HCT116 (cell line): ENCODE measurements at regions not wholly inside any gene's neighbourhood (a gene's known extent, or its start where the extent isn't known, plus 50 kb on each side); places are given as distances from the start of the nearest gene placed in this dataset.

Source experiments
- ATAC-seq: fragments of 200-7000 bp; cut with Tn5 transposase; 2 replicates; pipeline ENCODE4 v1.9.1; 2020; ENCODE audit warnings: mild to moderate bottlenecking, moderate library complexity
- BruUV-seq: library from RNA; stranded (reverse); fragments of 400-500 nt; replicated peaks from 2 replicates; lab custom pipeline; 2021; lab: Mats Ljungman, UMichigan
- CTCF ChIA-PET: fragments of 300-600 bp; sonication (Branson Sonifier 250); formaldehyde crosslinking; loops from one replicate; lab custom pipeline; 2021; ENCODE audit warnings: antibody characterized with exemption; lab: Charles Lee
- POLR2A ChIA-PET: fragments of 300-600, 350-600 bp; sonication (Branson Sonifier 250); formaldehyde crosslinking; loops from one replicate; lab custom pipeline; 2021; ENCODE audit warnings: antibody characterized with exemption; lab: Charles Lee
- RAD21 ChIA-PET, 2 experiments: fragments of 300-600 bp; sonication (Branson Sonifier 250); formaldehyde crosslinking; loops; one replicate each; lab custom pipeline; 2023; ENCODE audit warnings: low total read pairs in 2 of 2; ENCODE audit not compliant: uncharacterized antibody in 2 of 2, unreplicated experiment in 2 of 2, low non-redundant PET in 1 of 2; lab: Charles Lee
- DNase-seq: peaks from one replicate; pipeline ENCODE4 v3.0.0-alpha.2; 2010; ENCODE audit warnings: low read depth, low spot score
- H2AFZ ChIP-seq: fragments of 200-600 bp; shearing (Covaris generic), sonication (generic); 2 replicates; pipeline ENCODE4 v1.6.1; 2017; ENCODE audit warnings: low read depth, mixed run types, mixed read lengths, antibody characterized with exemption, low read length; ENCODE audit not compliant: poor library complexity, severe bottlenecking
- H3K27ac ChIP-seq: 2 replicates; pipeline ENCODE4 v1.5.1; 2012; ENCODE audit warnings: low read depth, low read length
- H3K27me3 ChIP-seq: fragments of 200-600 bp; sonication (generic); 2 replicates; pipeline ENCODE4 v1.6.1; 2016; ENCODE audit warnings: mixed run types, low read length, mixed read lengths; ENCODE audit not compliant: insufficient read depth
- H3K36me3 ChIP-seq, 2 experiments: fragments of 200-500 bp in 1 of 2; fragments of 200-600 bp in 1 of 2; sonication (Bioruptor generic) in 1 of 2; sonication (generic) in 1 of 2; 2 replicates each; pipeline versions ENCODE4 v1.5.1 to v1.6.1; 2014 to 2016; ENCODE audit warnings: low read length in 2 of 2, inconsistent platforms in 1 of 2, mixed read lengths in 1 of 2, mixed run types in 1 of 2; ENCODE audit not compliant: insufficient read depth in 2 of 2, control insufficient read depth in 1 of 2
- H3K4me1 ChIP-seq, 2 experiments: fragments of 200-600 bp in 1 of 2; sonication (generic) in 1 of 2; 2 replicates each; pipeline versions ENCODE4 v1.5.1 to v1.6.1; 2012 to 2017; ENCODE audit warnings: low read length in 2 of 2, inconsistent platforms in 1 of 2, mild to moderate bottlenecking in 1 of 2, mixed read lengths in 1 of 2, mixed run types in 1 of 2, moderate library complexity in 1 of 2; ENCODE audit not compliant: insufficient read depth in 2 of 2, control insufficient read depth in 1 of 2
- H3K4me2 ChIP-seq: fragments of 200-600 bp; sonication (generic); 2 replicates; pipeline ENCODE4 v1.6.1; 2017; ENCODE audit warnings: mixed run types, low read length, mixed read lengths
- H3K4me3 ChIP-seq, 2 experiments: fragments of 200-600 bp in 1 of 2; sonication (generic) in 1 of 2; replicated peaks in 1 of 2; 2 replicates each; pipeline ENCODE4 v1.5.1; 2011 to 2016; ENCODE audit warnings: low read length in 2 of 2, control low read depth in 1 of 2, low read depth in 1 of 2, mild to moderate bottlenecking in 1 of 2, mixed read lengths in 1 of 2, mixed run types in 1 of 2
- H3K79me2 ChIP-seq: fragments of 200-600 bp; sonication (generic); 2 replicates; pipeline ENCODE4 v1.6.1; 2017; ENCODE audit warnings: mild to moderate bottlenecking, mixed run types, low read length, moderate library complexity, mixed read lengths; ENCODE audit not compliant: insufficient read depth
- H3K9ac ChIP-seq: fragments of 200-600 bp; sonication (generic); 2 replicates; pipeline ENCODE4 v1.6.1; 2016; ENCODE audit warnings: low read length, mixed read lengths
- H3K9me2 ChIP-seq: fragments of 200-600 bp; sonication (generic), shearing (Covaris generic); 2 replicates; pipeline ENCODE4 v1.6.1; 2017; ENCODE audit warnings: mixed run types, mild to moderate bottlenecking, moderate library complexity; ENCODE audit not compliant: insufficient read depth
- H3K9me3 ChIP-seq, 2 experiments: fragments of 200-500 bp in 1 of 2; fragments of 200-600 bp in 1 of 2; sonication (Bioruptor generic) in 1 of 2; sonication (generic) in 1 of 2; 2 replicates each; pipeline ENCODE4 v1.6.1; 2014 to 2017; ENCODE audit warnings: low read length in 2 of 2, mixed read lengths in 2 of 2, inconsistent platforms in 1 of 2, low read depth in 1 of 2, mild to moderate bottlenecking in 1 of 2, mixed run types in 1 of 2, moderate library complexity in 1 of 2; ENCODE audit not compliant: control insufficient read depth in 1 of 2, insufficient read depth in 1 of 2
- H4K20me1 ChIP-seq: fragments of 200-600 bp; sonication (generic), shearing (Covaris generic); 2 replicates; pipeline ENCODE4 v1.6.1; 2017; ENCODE audit warnings: mixed run types, mild to moderate bottlenecking, moderate library complexity; ENCODE audit not compliant: insufficient read depth
- CEBPB ChIP-seq: IDR thresholded peaks from 2 replicates; pipeline ENCODE4 v1.6.1; 2012; ENCODE audit warnings: low read depth
- EZH2phosphoT487 ChIP-seq: fragments of 200-600 bp; IDR thresholded peaks from 2 replicates; pipeline ENCODE4 v1.6.1; 2018; ENCODE audit warnings: antibody characterized with exemption, borderline replicate concordance
- POLR2A ChIP-seq: IDR thresholded peaks from 2 replicates; pipeline ENCODE4 v1.7.0; 2011; ENCODE audit warnings: borderline replicate concordance; ENCODE audit not compliant: insufficient read depth, insufficient read length; ENCODE audit errors: extremely low read depth
- SIN3A ChIP-seq: IDR thresholded peaks from 2 replicates; pipeline ENCODE4 v1.6.1; 2012; ENCODE audit warnings: low read depth
- SP1 ChIP-seq: IDR thresholded peaks from 2 replicates; pipeline ENCODE4 v1.6.1; 2012; ENCODE audit warnings: low read depth
- TCF7L2 ChIP-seq: IDR thresholded peaks from 2 replicates; pipeline ENCODE4 v1.7.0; 2011; ENCODE audit warnings: borderline replicate concordance, inconsistent platforms; ENCODE audit not compliant: insufficient read depth, insufficient read length; ENCODE audit errors: extremely low read depth
- intact Hi-C: fragments of 100-400 bp; cut with micrococcal nuclease; formaldehyde crosslinking; loops from 2 replicates; pipeline ENCODE4 v1.10.0; 2022
- TF ChIP-seq, protein P1 (sequence below): IDR thresholded peaks from 2 replicates; pipeline ENCODE4 v1.6.1; 2011; ENCODE audit warnings: mild to moderate bottlenecking, low read length, moderate library complexity; ENCODE audit not compliant: insufficient replicate concordance; ENCODE audit errors: extremely low read depth
- TF ChIP-seq, protein P2 (sequence below), 3 experiments: fragments of 200-600 bp in 1 of 3; sonication (generic) in 1 of 3; IDR thresholded peaks in 2 of 3; conservative IDR thresholded peaks in 1 of 3; 2 replicates each; pipeline ENCODE4 v1.5.1; 2012 to 2017; ENCODE audit warnings: low read depth in 2 of 3, low read length in 2 of 3, antibody characterized with exemption in 1 of 3, borderline replicate concordance in 1 of 3, control low read depth in 1 of 3, mild to moderate bottlenecking in 1 of 3, mixed read lengths in 1 of 3, mixed run types in 1 of 3, moderate library complexity in 1 of 3; ENCODE audit not compliant: insufficient read depth in 1 of 3

DNA sequence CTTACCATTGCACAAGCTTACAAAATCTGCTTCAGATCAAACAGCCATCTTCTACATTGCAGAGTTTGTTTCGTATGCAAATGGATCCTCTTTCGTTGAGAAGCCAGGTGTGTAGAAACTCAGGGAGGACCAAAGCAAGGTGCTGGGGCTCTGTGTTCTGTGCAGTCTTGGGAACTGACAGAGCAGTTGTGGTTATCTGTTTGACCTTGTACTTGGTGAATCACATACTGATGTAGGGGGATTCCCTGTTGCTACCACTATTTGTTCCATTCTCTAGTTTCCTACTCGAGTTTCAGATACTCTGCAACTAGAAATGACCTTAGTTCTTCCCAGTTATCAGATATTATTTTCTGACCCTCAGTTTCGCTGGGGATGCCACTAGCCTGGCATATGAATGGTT, 95.2 kb upstream of the CLDN10 start:
- Histone ChIP-seq H3K36me3 (no peaks in the 10 kb centered on the region), H3K9ac (no peak overlapping the region), H3K4me3 (no peak overlapping the region), H3K9me2 (no peaks in the 10 kb centered on the region), H3K4me2 (no peak overlapping the region), H3K79me2 (no peaks in the 10 kb centered on the region), H3K27me3 (no peaks in the 10 kb centered on the region), H3K9me3 (no peaks in the 10 kb centered on the region), H2AFZ (no peak overlapping the region), H3K4me1 (no peaks in the 10 kb centered on the region), H3K27ac (no peak overlapping the region), H4K20me1 (no peaks in the 10 kb centered on the region)
- ATAC-seq (no peak), DNase-seq (no peak)
- intact Hi-C loops, result no loop called here
- BruUV-seq, result no TSS peak
- ChIA-PET RAD21 (no interaction called here), CTCF (no interaction called here), POLR2A (no interaction called here)
- no peak for TF ChIP-seq CEBPB
- TF ChIP-seq SIN3A, result no peak
- TF ChIP-seq TCF7L2, result no peak
- TF ChIP-seq, protein P1, sequence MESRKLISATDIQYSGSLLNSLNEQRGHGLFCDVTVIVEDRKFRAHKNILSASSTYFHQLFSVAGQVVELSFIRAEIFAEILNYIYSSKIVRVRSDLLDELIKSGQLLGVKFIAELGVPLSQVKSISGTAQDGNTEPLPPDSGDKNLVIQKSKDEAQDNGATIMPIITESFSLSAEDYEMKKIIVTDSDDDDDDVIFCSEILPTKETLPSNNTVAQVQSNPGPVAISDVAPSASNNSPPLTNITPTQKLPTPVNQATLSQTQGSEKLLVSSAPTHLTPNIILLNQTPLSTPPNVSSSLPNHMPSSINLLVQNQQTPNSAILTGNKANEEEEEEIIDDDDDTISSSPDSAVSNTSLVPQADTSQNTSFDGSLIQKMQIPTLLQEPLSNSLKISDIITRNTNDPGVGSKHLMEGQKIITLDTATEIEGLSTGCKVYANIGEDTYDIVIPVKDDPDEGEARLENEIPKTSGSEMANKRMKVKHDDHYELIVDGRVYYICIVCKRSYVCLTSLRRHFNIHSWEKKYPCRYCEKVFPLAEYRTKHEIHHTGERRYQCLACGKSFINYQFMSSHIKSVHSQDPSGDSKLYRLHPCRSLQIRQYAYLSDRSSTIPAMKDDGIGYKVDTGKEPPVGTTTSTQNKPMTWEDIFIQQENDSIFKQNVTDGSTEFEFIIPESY, result no peak
- TF ChIP-seq SP1, result no peak
- TF ChIP-seq, protein P2, sequence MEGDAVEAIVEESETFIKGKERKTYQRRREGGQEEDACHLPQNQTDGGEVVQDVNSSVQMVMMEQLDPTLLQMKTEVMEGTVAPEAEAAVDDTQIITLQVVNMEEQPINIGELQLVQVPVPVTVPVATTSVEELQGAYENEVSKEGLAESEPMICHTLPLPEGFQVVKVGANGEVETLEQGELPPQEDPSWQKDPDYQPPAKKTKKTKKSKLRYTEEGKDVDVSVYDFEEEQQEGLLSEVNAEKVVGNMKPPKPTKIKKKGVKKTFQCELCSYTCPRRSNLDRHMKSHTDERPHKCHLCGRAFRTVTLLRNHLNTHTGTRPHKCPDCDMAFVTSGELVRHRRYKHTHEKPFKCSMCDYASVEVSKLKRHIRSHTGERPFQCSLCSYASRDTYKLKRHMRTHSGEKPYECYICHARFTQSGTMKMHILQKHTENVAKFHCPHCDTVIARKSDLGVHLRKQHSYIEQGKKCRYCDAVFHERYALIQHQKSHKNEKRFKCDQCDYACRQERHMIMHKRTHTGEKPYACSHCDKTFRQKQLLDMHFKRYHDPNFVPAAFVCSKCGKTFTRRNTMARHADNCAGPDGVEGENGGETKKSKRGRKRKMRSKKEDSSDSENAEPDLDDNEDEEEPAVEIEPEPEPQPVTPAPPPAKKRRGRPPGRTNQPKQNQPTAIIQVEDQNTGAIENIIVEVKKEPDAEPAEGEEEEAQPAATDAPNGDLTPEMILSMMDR (IDR thresholded peaks at IDR 0.05 in 2 of 3, conservative IDR thresholded peaks at IDR 0.05 in 1 of 3; ENCODE audit: borderline replicate concordance in 1 of 3, insufficient read depth in 1 of 3, low read depth in 2 of 3, low read length in 2 of 3), result no peak
- TF ChIP-seq POLR2A, result no peak
- no peak for TF ChIP-seq EZH2phosphoT487
